NOMO-1 (cell line): ENCODE measurements at regions not wholly inside any gene's neighbourhood (a gene's known extent, or its start where the extent isn't known, plus 50 kb on each side); places are given as distances from the start of the nearest gene placed in this dataset.

ENCODE experiments used
- DNase-seq, 2 experiments: peaks; one replicate each; lab custom pipeline; 2025; ENCODE audit not compliant: unreplicated experiment in 2 of 2; lab: John Stamatoyannopoulos, UW

DNA sequence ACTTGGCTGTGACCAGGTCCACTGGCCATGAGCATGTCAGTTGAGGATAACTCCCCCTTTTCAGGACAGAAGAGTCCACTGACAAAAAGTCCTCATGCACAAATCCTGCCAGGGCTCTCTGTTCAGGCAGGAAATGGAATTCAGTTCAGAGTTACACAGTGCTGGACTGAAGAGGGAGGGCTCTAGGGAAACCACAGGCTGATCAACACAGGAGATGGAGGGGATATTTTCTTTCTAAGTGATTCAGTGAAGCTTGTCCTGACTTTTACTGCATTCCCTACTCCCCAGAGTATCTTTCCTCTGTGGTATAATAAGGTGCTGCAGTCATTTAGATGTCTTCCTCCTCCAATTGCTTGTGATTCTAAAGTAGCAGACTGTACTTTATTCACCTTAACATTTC lies 335.5 kb upstream of the IGFBP7 start:
- DNase-seq = no peak

DNA sequence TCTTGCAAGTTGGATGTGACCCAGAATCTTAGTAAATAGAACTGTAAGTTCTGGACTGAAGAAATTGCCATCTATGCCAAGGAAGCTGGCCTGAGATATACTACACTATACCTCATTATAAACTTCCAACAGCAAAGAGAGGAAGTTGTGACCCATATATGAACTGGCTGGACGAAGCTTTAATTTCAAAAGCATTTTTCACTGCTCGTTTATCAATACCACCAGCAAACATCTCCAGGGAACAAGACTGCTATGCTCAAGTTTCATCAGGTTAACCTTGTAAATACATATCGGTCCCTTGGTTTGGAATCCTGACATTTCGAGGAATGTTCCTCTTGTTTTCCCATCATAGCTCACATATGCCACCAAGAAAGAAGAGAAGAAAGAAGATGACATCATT lies 334.5 kb upstream of the IGFBP7 start:
- no peak for DNase-seq

DNA sequence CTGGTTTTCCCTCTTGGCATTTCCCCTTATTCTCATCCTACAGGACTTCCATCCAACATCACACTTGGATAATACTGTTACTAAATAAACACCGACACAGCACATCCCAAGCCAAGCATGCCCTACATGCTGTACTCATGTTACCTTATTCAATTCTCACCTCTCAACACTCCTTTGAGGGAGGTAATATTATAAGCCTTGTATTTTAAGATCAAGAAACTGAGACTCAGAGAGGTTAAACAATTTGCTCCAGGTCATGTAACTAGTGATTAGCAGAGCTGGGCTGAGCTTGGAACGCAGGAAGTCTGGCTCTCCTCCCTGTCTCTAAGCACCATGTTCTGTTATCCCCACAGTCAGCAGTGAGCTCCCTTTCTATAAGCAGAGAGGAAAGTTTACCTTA lies 333.6 kb upstream of the IGFBP7 start:
- no peak for DNase-seq

DNA sequence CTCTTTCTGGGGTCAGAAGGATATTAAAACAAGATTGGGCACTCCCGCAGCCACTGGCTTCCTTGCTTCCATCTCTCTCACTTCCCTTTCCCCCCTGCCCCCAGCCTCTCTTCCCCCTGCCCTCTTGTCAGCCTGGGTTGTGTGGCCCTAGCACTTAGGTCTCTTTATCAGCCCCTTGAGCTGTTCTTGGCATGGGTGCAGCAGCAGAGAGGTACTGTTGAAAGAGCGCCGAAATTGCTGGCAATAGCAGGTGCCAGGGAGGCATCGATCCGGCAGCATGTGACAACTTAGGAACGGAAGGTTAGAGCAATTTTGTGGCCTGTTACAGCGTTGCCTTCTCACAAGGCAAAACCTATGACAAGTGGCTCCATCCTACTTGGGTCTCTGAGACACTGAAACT lies 333.1 kb upstream of the IGFBP7 start:
- DNase-seq = no peak

DNA sequence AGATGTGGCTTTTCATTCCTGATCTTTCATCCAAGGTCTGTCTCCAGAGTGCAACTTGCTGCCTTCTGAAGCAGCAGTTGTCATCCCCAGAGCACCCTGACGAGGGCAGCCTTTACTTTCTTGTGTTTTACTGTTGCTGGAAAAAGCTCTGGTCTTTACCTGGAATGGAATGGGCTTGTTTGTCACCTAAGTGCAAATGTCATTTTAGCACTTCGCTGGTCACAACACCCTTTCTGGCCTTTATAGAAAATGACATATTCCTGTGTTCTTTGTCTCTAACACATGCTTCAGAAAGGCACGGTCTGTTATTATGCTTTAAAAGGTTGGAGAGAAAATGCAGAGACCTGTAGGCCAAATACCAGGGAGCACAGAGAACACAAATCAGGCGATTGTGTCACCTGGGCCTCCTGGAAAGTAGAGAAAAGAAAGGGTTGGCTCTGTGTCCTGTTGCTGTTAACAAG lies 332.7 kb upstream of the IGFBP7 start:
- peak in 1 of 2 experiments; percentile 16 for DNase-seq

DNA sequence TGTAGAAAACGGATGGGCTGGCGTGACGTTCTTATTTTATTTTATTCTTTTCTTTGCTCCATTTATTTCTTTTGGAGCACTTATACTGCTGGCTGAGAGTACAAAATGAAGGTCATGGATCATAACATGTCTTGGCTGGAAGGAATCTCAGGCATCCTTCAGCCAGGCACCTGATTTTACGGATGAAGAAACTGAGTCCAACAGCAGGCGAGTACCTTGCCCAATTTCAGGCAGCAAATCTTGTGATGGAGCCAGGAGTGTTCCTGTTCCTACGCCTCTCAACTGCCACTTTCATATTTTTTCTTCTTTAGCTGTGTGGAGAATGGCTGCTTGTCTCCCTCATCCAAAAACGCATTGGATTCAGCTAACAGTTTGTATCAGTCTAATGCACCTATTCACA lies 332.1 kb upstream of the IGFBP7 start:
- no peak for DNase-seq

DNA sequence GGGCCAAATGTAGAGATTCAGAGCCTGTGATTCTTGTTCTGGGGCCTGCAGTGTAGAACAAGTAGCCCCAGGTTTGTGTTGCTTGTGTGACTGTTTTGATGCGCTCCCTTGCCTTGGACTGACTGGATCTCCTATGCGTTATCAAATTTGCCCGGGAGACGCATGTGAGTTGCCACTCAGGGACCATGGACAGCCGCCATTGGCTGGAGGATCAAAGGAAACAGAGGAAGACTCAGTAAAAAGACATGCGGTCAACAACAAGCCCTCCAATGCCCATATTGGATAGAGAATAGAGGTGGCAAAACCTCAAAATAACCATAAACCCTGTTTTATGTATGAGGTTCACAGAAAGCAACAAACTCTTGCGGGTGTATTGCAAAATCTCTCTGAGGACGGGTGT lies 327.5 kb upstream of the IGFBP7 start:
- no peak for DNase-seq

DNA sequence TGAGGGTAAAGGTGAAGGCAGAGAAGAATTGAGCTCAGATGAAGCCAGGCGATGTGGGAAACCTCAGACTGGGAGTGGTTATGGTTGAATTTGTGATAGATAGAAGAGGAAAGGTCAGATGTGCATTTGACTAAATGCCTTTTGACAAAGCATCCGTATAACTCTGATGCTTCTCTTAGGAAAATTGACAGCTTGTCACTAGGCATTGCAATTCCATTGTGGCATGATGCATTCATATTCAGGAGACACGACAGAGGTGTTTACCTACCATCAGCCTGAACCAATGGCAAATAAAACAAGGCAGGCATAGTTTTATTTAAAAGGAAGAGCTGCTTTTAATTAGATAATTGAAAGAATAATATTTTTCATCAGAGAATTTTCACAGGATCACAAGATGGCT lies 325.1 kb upstream of the IGFBP7 start:
- DNase-seq = no peak

DNA sequence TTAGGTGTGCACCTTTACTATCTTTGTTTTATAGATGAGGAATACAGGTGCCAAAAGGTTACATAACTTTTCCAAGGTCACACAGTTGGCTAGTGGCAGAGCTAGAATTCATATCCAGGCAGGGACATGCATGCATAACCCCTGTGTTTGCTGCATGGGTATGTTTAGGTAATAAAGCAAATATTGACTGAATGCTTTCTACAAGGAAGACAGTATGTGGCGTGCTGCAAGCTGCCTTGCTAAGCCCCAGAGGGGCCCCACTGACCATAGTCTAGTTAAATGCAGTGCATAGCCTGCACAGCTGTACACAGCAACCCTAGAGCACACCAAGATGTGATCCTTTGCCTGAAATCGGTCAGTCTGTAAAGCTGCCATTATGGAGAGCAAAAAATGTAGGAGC lies 320.5 kb upstream of the IGFBP7 start:
- no peak for DNase-seq

DNA sequence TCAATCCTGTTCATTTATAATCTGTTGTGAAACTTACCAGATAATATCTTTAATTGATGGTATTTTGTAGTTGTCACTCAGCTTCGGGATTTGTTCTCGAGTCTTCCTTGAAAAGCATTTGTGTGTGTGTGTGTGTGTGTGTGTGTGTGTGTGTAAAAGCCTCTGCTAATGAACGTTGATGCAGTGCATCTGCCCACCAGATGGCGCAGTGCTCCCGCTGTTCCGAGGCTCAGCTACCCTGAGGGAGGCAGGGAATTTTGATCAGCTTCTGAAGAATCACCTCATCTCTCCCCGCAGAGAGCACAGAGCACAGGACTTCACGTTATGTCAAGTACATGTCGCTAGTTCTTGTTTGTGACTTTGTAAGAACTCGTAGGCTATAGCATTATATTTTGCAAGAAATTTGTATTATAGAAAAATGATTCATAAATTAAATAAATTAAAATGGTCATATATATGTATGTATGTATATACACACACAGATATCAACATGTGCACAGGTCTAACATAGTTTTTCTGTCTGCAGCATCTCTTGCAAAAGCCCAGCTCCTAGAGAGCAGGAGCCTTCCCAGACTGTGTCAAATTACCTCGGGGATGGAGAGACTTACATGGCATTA lies 316.7 kb upstream of the IGFBP7 start:
- DNase-seq = peak in 1 of 2 experiments; percentile 40

DNA sequence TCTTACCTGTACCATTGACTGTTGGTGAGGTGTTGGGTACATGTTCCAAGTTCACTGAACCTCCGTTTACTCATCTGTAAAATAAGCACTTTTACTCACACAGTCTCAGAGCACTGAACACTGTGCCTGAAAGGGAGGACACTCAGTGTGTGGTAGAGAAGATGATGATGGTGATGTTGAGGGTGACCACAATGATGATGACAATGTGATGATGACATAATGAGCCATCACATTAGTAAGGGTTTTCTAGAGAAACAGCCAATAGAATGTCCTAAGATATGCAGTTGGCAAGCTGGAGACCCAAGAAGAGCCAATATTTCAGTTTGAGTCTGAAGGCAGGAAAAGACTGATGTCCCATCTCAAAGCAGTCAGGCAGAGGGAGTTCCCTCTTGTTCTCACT lies 315.4 kb upstream of the IGFBP7 start:
- DNase-seq = no peak

DNA sequence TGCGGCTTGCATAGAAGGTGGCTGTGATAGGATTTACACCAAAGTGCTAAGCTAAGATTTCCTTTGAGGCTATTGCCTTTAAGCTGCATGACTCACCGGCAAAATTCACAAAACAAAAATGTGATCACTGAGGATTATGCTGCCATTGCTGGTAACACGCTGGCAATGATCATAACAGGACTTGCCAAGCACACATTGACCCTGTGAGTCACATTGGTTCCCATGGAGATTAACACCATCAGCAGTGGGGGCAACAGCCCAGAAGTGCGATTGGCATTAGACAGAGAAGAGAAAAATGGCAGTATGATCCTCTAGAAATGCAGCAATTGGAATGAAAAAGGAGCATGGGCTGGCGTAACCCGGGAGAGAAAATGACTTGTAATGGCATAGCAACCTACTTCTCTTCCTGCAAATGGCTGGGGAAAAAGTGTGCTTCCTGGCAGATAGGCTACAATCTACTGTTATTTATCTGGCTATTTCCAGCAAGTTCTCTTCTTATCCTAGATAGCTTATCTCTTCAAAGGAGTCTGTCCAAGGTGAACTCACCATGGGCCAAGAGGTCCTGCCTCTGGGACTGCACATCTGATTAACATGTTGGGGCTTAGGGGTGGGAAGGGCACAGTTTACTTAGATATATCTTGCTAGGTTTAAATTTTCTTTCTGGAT lies 314.2 kb upstream of the IGFBP7 start:
- DNase-seq = no peak

DNA sequence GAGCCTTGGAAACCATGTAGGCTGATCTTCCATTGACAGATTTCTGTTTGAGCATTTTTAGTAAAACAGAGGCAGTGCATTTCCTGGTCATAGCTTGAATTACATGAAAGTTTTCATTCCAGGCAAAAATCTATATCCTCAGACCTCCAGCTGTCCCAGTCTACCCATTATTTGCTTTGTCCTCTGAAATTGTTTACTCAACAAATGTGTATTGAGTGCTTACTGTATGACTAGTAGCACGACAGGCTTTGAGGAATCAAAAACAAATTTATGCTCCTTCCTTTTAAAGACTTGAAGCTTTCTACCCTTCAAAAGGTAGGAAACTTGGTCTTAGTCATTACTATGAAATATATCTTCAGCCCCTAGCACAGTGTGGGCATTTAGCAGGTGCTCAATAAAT lies 307.9 kb upstream of the IGFBP7 start:
- no peak for DNase-seq

DNA sequence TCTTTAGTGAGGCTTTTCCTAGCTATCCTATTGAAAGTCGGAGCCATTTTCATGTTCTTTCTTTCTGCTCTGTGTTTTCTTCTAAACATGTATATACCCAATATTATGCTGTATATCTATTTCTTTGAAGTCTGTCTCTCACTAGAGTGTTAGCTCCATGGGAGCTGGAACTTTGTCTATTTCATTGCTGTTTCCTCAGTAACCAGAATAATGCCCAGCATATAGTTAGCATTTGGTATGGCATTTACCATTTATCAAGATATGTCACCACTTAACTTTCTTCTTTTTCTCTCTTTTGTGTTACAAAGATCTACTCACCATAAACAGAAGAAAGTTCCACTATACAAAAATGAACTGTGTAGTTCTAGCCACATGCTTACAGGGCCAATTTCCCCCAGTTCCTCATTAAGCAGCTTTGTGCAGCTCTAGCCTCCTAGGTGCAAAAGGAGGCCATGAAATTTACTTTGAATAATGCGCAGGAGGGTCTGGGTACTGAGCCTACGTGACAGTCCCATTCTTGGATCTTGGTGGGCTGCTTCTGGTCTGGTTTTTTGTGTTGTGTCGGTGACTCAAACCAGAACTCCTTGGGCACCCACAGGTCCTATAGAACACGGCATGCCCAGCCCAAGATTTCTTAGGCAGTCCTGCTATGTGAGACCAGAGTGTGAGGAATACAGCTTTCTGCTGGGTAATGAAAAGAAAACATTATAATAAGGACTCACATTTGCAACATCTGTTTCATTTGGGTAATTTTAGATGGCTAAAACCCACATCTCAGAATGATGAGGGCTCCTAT lies 302.3 kb upstream of the IGFBP7 start:
- no peak for DNase-seq

DNA sequence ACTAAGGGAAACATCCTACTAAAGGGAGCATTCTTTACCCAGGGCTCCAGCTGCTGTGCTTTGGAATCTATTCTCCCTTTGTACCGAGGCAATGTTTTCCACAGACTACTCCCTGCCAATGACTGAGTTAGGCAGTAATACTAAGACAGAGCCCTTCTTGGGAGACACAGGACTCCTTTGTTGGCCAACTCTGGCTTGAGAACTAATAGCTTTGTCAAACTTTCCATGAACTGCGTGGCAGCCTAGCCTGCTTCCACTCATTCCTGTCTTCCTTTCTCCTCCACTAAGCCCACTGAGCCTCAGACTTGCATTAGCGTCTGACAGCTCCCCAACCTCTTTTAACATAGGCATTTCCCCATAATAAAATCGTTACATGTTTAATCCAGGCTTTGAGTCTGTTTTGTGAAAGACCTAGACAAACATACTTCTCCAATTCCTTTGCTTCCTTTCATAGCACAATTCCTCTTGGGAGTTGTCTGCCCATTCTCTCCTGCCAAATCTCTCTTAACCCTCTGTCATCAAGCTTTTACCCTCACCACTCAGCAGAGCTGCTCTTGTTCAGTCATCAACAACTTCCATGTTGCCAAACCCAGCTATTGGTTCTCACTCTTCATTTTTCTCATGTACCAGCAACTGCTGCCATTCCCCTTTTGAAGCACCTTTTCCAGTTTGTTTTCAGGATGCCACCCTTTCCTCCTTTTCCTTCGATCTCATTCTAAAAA lies 300.3 kb upstream of the IGFBP7 start:
- no peak for DNase-seq

DNA sequence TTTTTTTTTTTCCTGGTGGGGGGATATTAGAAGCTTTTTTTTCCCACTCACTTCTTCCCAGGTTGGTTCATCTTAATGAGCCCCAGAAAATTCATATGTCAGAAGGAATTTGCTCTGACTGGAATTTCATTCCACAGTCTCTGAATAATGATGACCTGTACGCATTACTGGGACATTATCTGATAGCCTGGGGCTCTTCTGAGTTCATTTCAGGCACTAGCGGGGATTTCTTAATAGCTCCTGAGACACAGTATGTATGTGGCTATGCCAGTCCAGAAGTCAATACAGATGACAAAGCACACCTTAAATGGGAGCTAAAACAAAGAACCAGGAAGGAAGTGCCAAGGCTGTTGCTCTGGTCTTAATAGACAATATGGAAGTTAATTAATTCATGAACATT lies 295.2 kb upstream of the IGFBP7 start:
- no peak for DNase-seq

DNA sequence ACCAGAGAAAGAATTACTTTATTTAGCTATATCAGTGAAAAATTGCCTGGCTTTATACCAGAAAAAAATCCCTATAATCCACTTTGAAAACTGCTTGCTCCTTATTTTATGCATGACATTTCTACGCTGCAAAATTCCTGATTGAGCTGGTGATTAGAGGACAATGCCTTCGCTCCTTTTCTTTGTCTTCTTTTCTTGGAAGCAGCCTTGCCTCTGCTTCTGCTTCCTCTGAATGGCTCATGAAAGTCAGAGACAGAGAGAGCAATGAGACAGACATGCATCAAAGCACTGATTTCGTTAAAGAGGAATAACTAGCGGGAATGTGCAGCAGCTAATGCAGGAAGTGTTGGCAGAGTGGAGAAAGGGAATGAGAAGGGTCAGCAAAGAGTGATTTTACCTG lies 294.3 kb upstream of the IGFBP7 start:
- DNase-seq = no peak

DNA sequence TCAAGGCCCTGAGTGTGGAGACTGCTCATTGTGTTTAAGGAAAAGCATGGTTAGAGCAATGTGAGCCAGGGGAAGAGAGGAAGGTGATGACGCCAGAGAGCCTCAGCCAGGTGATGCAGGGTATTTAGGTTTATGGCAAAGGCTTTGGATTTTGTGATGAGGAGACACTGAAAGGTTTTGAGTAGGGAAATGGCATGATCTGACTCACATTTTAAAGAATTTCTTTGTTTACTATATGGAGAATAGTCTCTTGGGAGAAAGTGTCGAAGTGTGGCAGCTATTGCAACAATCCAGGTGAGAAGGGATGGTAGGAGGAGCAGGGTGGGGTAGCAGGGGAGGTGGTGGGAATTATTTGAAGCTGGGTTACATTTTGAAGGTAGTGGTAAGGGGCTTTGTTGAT lies 293.4 kb upstream of the IGFBP7 start:
- DNase-seq = no peak

DNA sequence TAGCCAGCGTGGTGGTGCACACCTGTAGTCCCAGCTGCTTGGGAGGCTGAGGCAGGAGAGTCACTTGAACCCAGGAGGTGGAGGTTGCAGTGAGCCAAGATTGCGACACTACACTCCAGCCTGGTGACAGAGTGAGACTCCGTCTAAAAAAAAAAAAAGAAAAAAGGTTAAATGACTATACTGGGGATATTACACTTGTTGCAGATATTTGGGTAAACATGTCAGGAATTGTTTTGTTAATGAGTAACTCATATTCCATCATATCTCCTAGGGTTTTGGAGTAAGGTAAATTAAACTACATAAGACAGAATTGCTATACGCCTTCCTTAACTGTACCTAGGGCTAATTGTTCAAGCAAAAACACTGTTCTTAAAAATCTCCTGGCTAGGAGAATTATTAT lies 291.4 kb upstream of the IGFBP7 start:
- no peak for DNase-seq

DNA sequence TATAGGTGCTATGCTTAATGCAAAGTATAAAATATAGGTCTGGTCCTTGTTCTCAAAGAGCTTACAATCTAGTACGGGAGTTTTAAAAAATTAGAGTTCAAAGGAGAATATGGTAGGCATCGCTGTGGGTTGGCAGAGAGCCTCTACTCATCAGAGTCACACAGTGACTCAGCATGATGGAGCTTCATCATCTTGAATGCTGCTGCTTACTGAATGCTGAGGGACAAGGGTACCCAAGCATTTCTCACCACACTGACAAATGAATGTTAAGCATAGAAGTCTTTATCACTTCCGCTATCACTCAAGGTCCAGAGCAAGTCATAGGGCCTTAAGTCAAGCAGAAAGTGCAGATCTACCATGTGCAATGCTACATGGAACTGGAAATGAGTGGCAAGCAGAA lies 268.6 kb upstream of the IGFBP7 start:
- no peak for DNase-seq

DNA sequence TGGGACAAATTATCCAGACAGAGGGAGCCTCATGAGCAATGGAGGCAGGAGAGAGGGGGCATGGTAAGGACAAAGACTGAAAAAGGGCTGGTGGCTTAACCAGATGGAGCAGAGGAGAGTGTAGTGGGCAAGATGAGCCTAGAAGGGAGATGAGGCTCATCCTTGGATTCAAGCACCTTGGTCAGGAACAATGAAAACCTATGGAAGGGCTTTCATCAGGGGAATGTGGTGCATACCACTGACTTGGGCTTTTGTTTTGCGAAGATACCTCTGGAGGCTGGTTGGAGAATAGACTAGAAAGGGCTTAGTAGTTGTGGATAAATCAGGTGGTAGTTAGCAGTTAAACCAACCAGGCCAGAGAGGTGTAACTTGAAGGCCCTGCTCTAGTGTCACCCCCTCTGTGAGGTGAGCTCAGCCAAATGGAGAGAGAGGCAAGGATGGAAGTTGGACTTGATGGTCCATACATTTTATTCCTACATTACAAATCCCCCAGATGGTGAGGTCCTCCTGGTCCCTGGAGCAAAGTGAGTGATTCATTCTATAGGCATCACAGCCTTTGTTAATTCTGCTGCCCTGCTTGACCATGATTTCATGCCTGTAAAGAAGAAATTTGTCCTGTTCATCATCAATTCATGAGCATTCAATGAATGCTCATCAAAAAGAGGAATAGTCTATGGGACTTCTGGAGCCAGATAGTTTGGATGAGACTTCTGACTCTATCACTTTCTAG lies 264.8 kb upstream of the IGFBP7 start:
- no peak for DNase-seq
